HUES6 (cell line): ENCODE measurements at regions not wholly inside any gene's neighbourhood (a gene's known extent, or its start where the extent isn't known, plus 50 kb on each side); places are given as distances from the start of the nearest gene placed in this dataset.
"Not testable (repeated sequence)": the region's sequence is repeated elsewhere in the genome, so short reads cannot be mapped to it uniquely, and the experiment has no call there.

Experiments
- H3K27ac ChIP-seq: 2 replicates; pipeline ENCODE4 v1.7.0; 2013; ENCODE audit warnings: low read depth, mild to moderate bottlenecking, low read length, inconsistent platforms
- H3K27me3 ChIP-seq: 2 replicates; pipeline ENCODE4 v1.6.1; 2013; ENCODE audit warnings: low read length; ENCODE audit not compliant: control insufficient read depth, insufficient read depth
- H3K36me3 ChIP-seq: 2 replicates; pipeline ENCODE4 v1.6.1; 2013; ENCODE audit warnings: low read length; ENCODE audit not compliant: control insufficient read depth, insufficient read depth
- H3K4me1 ChIP-seq: 2 replicates; pipeline ENCODE4 v1.6.1; 2013; ENCODE audit warnings: low read length; ENCODE audit not compliant: control insufficient read depth, insufficient read depth
- H3K4me3 ChIP-seq: 2 replicates; pipeline ENCODE4 v1.5.1; 2013; ENCODE audit warnings: low read depth, low read length
- H3K9ac ChIP-seq: one replicate; pipeline ENCODE4 v1.6.1; 2013; ENCODE audit warnings: mild to moderate bottlenecking, low read length
- H3K9me3 ChIP-seq: 2 replicates; pipeline ENCODE4 v1.6.1; 2013; ENCODE audit warnings: low read depth, low read length; ENCODE audit not compliant: control insufficient read depth, insufficient read depth

DNA sequence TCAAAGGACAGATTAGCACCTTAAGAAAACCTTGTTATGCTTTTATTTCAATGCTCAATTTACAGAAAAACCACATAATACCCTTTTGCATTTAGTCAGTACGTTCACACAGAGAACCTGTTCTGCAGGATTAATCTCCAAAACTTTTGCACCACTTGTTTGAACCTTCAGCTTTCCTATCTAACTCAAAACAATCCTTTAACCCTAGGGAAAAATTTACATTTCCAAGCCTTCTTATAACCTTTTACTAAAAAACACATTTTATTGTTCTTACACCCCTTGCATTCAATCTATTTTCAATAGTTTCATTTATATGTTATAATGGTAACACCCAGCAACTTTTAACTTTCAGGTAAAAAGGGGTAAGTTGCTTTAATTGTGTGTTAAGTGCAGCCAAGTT lies 952.5 kb upstream of the CNTN5 start:
- no peak overlapping the region for H3K4me3 ChIP-seq
- no peaks in the 10 kb centered on the region for H3K36me3 ChIP-seq
- no peaks in the 10 kb centered on the region; the same call in 1 of the 2 replicates for H3K4me1 ChIP-seq
- no peaks in the 10 kb centered on the region for H3K27me3 ChIP-seq
- H3K9me3 ChIP-seq, result no peaks in the 10 kb centered on the region
- H3K27ac ChIP-seq, result no peak overlapping the region
- no peak overlapping the region for H3K9ac ChIP-seq

DNA sequence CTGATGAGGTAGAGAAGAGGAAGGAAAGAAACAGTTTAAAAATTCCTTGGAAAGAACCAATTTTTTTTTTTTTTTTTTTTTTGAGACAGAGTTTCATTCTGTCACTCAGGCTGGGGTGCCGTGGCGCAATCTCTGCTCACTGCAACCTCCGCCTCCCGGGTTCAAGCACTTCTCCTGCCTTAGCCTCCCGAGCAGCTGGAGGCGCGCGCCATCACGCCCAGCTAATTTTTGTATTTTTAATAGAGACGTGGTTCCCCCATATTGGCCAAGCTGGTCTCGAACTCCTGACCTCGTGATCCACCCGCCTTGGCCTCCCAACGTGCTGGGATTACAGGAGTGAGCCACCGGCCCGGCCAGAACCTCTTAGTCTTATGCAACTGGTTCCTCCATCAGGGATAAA lies 951.6 kb upstream of the CNTN5 start:
- H3K36me3 ChIP-seq, H3K9ac ChIP-seq, H3K4me3 ChIP-seq, H3K4me1 ChIP-seq, H3K27ac ChIP-seq, H3K9me3 ChIP-seq, H3K27me3 ChIP-seq: not testable (repeated sequence)

DNA sequence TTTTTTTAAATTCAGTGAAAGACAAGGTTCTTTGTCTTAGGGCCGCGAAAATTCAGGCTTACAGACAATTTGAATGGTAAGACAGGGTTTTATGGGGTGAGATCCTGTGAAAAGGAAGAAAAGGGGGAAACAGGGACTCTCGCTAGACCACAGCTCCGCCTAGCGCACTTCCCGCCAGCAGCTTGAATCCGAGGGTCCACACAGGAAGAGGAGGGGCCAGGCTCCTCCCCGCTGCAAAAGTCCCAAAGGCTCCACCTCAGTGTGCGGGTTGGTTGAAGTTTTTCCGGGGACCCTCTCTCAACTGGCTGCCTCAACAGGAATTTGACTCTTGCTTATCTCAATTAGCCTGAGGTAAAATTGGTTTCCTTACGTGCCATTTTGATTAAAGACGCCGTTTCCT lies 950.9 kb upstream of the CNTN5 start:
- no peak overlapping the region for H3K4me3 ChIP-seq
- no peaks in the 10 kb centered on the region for H3K9me3 ChIP-seq
- no peak overlapping the region for H3K27ac ChIP-seq
- H3K4me1 ChIP-seq, result no peaks in the 10 kb centered on the region; the same call in 1 of the 2 replicates
- no peak overlapping the region for H3K9ac ChIP-seq
- no peaks in the 10 kb centered on the region for H3K27me3 ChIP-seq
- H3K36me3 ChIP-seq, result no peaks in the 10 kb centered on the region

DNA sequence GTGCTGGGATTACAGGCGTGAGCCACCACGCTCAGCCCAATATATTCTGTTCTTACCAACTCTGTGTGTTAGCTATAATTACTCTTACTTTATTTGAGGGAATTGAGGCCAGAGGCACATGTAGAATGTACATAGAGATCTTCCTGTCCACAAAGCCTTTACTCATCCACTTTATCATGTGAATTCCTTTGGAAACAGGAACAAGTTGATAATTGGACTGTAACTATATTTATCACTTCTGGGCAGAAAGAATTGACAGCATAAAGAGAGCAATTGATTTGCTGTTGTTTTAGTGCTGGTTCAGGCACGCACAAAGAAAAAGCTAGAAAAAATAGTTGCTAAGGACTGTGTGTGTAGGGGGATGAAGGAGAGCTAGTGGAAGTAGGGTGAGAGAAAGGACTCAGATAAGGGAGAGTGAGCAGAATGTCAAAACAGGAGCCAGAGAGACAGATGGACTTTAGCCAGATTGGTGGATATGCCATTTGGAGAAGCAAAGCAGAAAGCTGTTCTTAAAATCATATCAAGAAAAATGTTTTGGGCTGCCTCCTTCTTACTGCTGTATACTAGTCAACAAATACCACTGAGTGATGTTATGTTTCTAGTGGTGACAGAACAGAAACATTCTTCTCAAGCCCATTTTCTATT lies 929.8 kb upstream of the CNTN5 start:
- no peaks in the 10 kb centered on the region for H3K4me1 ChIP-seq
- H3K27me3 ChIP-seq, result no peaks in the 10 kb centered on the region
- no peak overlapping the region for H3K27ac ChIP-seq
- no peaks in the 10 kb centered on the region for H3K9me3 ChIP-seq
- no peaks in the 10 kb centered on the region for H3K36me3 ChIP-seq
- no peak overlapping the region for H3K4me3 ChIP-seq
- H3K9ac ChIP-seq, result no peak overlapping the region

DNA sequence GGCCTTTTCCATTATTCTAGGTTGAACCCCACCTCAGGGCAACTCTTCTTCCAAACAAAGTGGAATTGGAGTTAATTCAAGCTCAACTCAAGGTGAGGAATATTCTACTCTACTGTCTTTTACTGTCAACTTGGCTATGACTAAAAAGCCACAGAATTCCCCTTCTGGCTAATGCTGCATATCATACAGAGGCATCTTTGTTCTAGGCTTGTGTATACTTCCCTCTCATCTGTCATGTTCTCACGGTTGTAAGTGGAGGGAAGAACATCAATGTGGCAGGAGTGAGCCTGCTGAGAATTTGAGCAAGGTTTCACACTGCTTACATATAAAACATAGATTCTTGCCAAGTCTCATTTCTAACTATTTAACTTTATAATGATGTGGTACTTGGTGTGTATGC lies 921.4 kb upstream of the CNTN5 start:
- Histone ChIP-seq H3K4me3 (no peak overlapping the region), H3K9ac (no peak overlapping the region), H3K36me3 (no peaks in the 10 kb centered on the region), H3K27me3 (no peaks in the 10 kb centered on the region), H3K9me3 (no peaks in the 10 kb centered on the region), H3K27ac (no peak overlapping the region), H3K4me1 (no peaks in the 10 kb centered on the region)

DNA sequence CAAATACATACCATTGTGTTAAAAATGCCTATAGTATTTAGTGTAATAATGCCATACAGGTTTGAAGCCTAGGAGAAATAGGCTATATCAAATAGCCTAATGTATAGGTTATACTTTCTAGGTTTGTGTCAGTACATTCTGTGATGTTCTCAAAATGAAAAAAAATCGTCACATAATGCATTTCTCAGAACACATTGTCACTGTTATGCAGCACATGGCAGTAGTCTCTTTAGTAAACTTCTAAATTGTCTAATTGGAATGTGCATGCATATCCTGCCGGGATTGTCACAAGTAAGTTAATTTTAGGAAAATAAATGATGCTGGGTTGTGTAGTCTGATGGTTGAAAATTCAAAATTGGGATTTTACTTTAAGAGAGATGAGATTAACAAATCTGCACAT lies 920.1 kb upstream of the CNTN5 start:
- no peak overlapping the region for H3K27ac ChIP-seq
- no peaks in the 10 kb centered on the region for H3K36me3 ChIP-seq
- no peak overlapping the region for H3K9ac ChIP-seq
- H3K4me3 ChIP-seq, result no peak overlapping the region
- no peaks in the 10 kb centered on the region for H3K9me3 ChIP-seq
- no peaks in the 10 kb centered on the region for H3K27me3 ChIP-seq
- H3K4me1 ChIP-seq, result no peaks in the 10 kb centered on the region

DNA sequence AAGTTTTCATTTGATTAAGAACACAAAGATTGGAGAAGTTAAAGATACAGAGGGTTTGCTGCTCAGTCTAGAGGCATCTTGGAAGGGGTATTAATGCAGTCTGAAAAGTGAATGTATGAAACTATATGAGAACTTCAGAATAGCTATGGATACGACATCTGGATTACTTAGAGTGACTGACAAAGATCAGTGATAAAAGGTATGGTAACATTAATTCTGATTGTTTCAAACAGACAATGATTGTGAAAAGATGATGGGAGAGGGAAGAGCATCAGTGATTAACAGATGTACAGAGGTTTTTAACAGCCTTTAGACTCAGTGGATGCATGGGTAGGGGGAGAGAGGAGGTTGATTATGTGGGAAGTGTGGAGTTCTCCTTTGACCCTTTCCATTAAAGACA lies 919.4 kb upstream of the CNTN5 start:
- H3K9ac ChIP-seq, result no peak overlapping the region
- no peaks in the 10 kb centered on the region for H3K4me1 ChIP-seq
- H3K36me3 ChIP-seq, result no peaks in the 10 kb centered on the region
- no peak overlapping the region for H3K4me3 ChIP-seq
- H3K9me3 ChIP-seq, result no peaks in the 10 kb centered on the region
- no peaks in the 10 kb centered on the region for H3K27me3 ChIP-seq
- H3K27ac ChIP-seq, result no peak overlapping the region

DNA sequence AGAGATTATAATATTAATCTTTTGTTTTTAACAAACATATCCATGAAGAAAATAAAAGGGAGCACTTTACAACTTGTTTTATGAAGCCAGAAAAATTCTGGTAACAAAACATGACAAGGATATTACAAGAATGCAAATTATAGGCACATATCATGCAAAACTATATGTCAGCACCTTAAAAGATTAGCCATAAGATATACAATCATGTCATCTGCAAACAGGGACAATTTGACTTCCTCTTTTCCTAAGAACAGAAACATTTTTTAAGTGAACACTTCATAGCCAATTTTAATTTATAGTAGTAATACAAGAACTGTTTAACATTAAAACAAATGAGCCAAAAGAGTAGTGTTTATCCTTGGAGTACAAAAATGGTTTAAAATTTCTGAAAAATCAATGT lies 916.5 kb upstream of the CNTN5 start:
- no peaks in the 10 kb centered on the region for H3K27me3 ChIP-seq
- H3K4me3 ChIP-seq, result no peak overlapping the region
- H3K27ac ChIP-seq, result no peak overlapping the region
- no peaks in the 10 kb centered on the region for H3K9me3 ChIP-seq
- H3K4me1 ChIP-seq, result no peaks in the 10 kb centered on the region
- no peak overlapping the region for H3K9ac ChIP-seq
- no peaks in the 10 kb centered on the region for H3K36me3 ChIP-seq

DNA sequence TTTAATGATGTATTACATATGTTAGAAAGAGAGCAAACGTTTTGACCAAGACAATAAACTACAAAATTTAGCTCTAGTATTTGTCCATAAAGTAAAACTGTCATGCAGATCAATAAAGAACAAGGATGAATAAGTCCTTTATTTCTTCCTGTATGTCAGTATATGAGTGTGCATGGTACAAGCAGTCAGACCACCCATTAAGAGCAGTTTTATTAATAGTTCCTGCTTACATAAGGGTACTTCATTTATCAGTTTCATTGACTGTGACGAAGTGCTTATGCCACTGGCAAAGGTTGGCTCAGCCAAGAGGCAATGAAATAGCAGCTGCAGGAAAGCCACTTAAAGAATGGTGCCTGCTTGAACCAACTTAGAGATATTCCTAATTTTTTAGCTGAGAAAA lies 913.0 kb upstream of the CNTN5 start:
- Histone ChIP-seq H3K4me3 (no peak overlapping the region), H3K4me1 (no peaks in the 10 kb centered on the region), H3K36me3 (no peaks in the 10 kb centered on the region), H3K9me3 (no peaks in the 10 kb centered on the region), H3K27ac (no peak overlapping the region), H3K9ac (no peak overlapping the region), H3K27me3 (no peaks in the 10 kb centered on the region)

DNA sequence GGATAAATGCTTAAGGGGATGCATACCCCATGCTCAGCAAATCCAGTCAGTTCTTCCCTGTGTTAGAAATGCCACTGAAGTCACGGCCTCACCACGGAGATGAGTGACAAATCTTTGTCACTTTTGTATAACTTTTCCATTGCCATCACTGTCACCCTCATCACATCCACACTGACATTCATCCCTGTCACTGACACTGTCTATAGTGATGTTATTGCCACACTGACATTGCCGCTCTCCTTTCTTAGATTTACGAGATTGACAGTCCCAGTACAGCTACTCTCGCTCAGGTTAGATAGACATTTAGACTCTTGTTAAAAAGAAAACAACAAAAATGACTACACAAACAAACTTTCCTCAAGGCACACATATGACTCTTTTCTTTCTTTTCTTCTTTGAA lies 910.7 kb upstream of the CNTN5 start:
- Histone ChIP-seq H3K27me3 (no peaks in the 10 kb centered on the region), H3K27ac (no peak overlapping the region), H3K9me3 (no peaks in the 10 kb centered on the region), H3K4me1 (no peaks in the 10 kb centered on the region), H3K4me3 (no peak overlapping the region), H3K9ac (no peak overlapping the region), H3K36me3 (no peaks in the 10 kb centered on the region)

DNA sequence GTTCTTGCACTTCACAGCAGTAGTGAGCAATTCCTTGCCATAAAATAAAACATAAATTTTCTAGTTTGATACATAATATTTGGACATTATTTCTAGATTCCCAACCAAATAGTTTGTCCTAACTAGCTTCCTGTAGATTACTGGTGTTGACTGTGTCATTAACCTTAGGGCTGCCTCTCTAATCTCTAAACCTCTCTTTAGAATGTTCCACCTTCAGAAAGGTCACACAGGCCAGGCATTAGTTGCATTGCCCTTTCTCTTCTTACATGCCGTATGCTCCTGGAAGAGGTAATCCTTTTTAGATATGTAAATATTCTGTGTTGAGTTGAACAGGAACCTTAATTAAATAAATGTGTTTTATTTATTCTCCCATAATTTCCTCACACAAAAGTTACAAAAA lies 904.9 kb upstream of the CNTN5 start:
- Histone ChIP-seq H3K27ac (no peak overlapping the region), H3K36me3 (no peaks in the 10 kb centered on the region), H3K4me3 (no peak overlapping the region), H3K4me1 (no peaks in the 10 kb centered on the region), H3K27me3 (no peaks in the 10 kb centered on the region), H3K9ac (no peak overlapping the region), H3K9me3 (no peaks in the 10 kb centered on the region)

DNA sequence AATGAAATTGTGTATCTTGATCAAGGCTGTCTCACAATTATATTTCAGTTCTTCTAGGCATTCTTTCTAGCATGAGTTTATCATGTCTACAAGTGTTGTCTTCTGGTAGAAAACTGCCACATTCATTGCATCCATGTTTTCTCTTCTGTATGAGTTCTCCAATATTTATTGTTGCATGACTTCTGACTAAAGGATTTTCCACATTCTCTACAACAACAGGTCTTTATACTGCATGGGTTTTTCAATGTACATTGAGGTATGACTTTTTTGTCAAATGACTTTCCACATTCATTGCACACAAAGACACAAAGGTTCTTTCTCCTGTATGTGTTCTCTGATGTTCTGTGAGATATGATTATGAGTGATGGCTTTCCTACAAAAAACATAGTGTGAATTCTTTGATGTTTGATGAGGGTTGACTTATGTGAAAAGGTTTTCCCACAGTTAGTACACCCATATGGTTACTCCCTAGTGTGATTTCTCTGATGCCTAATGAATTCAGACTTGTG lies 890.6 kb upstream of the CNTN5 start:
- Histone ChIP-seq H3K27ac (no peak overlapping the region), H3K9ac (no peak overlapping the region), H3K36me3 (no peaks in the 10 kb centered on the region), H3K4me1 (no peaks in the 10 kb centered on the region), H3K4me3 (no peak overlapping the region), H3K9me3 (no peaks in the 10 kb centered on the region), H3K27me3 (no peaks in the 10 kb centered on the region)
